SU-DHL-6 (cell line): ENCODE measurements at regions not wholly inside any gene's neighbourhood (a gene's known extent, or its start where the extent isn't known, plus 50 kb on each side); places are given as distances from the start of the nearest gene placed in this dataset.

Experiments
- H2AFZ ChIP-seq: fragments of 200-600 bp; sonication (generic); 2 replicates; pipeline ENCODE4 v1.6.1; 2014; ENCODE audit warnings: low read depth, mild to moderate bottlenecking, moderate library complexity, mixed read lengths, antibody characterized with exemption, low read length; ENCODE audit not compliant: severe bottlenecking
- H3F3A ChIP-seq: fragments of 200-600 bp; shearing (Covaris generic); 2 replicates; pipeline ENCODE4 v1.6.0; 2016; ENCODE audit warnings: antibody characterized with exemption, mild to moderate bottlenecking; ENCODE audit not compliant: insufficient read depth
- H3K27ac ChIP-seq: fragments of 200-600 bp; sonication (generic); 2 replicates; pipeline ENCODE4 v1.5.1; 2016; ENCODE audit warnings: low read depth, mild to moderate bottlenecking, low read length, moderate library complexity, mixed read lengths
- H3K27me3 ChIP-seq: fragments of 200-600 bp; sonication (generic), shearing (Covaris generic); 2 replicates; pipeline ENCODE4 v1.6.0; 2014; ENCODE audit warnings: mild to moderate bottlenecking, low read length
- H3K36me3 ChIP-seq: fragments of 200-600 bp; sonication (generic); 2 replicates; pipeline ENCODE4 v1.6.1; 2014; ENCODE audit warnings: mild to moderate bottlenecking, low read length, mixed read lengths
- H3K4me2 ChIP-seq: fragments of 300-600, 200-600 bp; shearing (Covaris generic), sonication (generic); 2 replicates; pipeline ENCODE4 v1.6.0; 2014; ENCODE audit warnings: low read length, low read depth, mild to moderate bottlenecking; ENCODE audit not compliant: poor library complexity, severe bottlenecking
- H3K4me3 ChIP-seq: fragments of 200-600 bp; sonication (generic); 2 replicates; pipeline ENCODE4 v1.5.1; 2014; ENCODE audit warnings: antibody characterized with exemption, low read length, mild to moderate bottlenecking, mixed read lengths; ENCODE audit not compliant: insufficient read depth, poor library complexity, severe bottlenecking
- H3K79me2 ChIP-seq: fragments of 200-600 bp; sonication (generic); 2 replicates; pipeline ENCODE4 v1.6.1; 2014; ENCODE audit warnings: mild to moderate bottlenecking, low read length, moderate library complexity; ENCODE audit not compliant: insufficient read depth
- H3K9ac ChIP-seq: fragments of 200-600 bp; sonication (generic); 2 replicates; pipeline ENCODE4 v1.7.0; 2014; ENCODE audit warnings: mild to moderate bottlenecking, low read length
- H3K9me2 ChIP-seq: fragments of 200-600 bp; sonication (generic); replicated peaks from 2 replicates; pipeline ENCODE4 v1.6.1; 2014; ENCODE audit warnings: low read length; ENCODE audit not compliant: insufficient read depth
- H3K9me3 ChIP-seq: fragments of 200-600 bp; sonication (generic); 2 replicates; pipeline ENCODE4 v1.6.1; 2014; ENCODE audit warnings: low read length, mixed read lengths; ENCODE audit not compliant: insufficient read depth
- H4K20me1 ChIP-seq: fragments of 200-600 bp; sonication (generic); 2 replicates; pipeline ENCODE4 v1.6.1; 2014; ENCODE audit warnings: low read depth, mild to moderate bottlenecking, antibody characterized with exemption, low read length, moderate library complexity, mixed read lengths
- EZH2phosphoT487 ChIP-seq: fragments of 200-600 bp; sonication (generic), shearing (Covaris generic); conservative IDR thresholded peaks from 2 replicates; pipeline ENCODE4 v1.6.1; 2018; ENCODE audit warnings: mild to moderate bottlenecking, antibody characterized with exemption, low read length, moderate library complexity, mixed read lengths
- TF ChIP-seq, protein P1 (sequence below): fragments of 200-600 bp; sonication (generic); IDR thresholded peaks from one replicate; pipeline ENCODE4 v1.5.1; 2017; ENCODE audit warnings: antibody characterized with exemption, mild to moderate bottlenecking, low read length, moderate library complexity; ENCODE audit not compliant: insufficient read depth, poor library complexity, severe bottlenecking

DNA sequence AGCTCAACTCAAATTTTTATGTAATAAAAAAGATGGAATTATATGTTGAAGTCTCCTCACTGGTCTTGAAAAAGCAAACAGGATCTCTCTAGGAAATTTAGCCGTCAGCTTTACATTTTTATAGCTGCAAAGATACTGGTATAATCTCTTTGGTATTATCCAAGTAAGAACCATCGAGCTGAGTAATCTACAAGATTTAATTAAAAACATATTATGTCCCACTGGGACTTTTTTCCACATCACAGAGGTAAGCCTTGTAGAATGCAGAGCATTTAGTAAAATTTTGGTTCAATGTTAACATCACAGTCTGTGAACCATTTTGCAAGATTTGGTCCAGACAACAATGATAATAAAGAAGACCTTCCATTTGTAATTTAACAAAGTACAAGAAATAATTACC is 162.6 kb upstream of the SLC39A10 start:
- no peak for TF ChIP-seq EZH2phosphoT487
- TF ChIP-seq, protein P1, sequence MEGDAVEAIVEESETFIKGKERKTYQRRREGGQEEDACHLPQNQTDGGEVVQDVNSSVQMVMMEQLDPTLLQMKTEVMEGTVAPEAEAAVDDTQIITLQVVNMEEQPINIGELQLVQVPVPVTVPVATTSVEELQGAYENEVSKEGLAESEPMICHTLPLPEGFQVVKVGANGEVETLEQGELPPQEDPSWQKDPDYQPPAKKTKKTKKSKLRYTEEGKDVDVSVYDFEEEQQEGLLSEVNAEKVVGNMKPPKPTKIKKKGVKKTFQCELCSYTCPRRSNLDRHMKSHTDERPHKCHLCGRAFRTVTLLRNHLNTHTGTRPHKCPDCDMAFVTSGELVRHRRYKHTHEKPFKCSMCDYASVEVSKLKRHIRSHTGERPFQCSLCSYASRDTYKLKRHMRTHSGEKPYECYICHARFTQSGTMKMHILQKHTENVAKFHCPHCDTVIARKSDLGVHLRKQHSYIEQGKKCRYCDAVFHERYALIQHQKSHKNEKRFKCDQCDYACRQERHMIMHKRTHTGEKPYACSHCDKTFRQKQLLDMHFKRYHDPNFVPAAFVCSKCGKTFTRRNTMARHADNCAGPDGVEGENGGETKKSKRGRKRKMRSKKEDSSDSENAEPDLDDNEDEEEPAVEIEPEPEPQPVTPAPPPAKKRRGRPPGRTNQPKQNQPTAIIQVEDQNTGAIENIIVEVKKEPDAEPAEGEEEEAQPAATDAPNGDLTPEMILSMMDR, result no peak
- Histone ChIP-seq H3K4me3 (no peak overlapping the region), H3K9ac (no peak overlapping the region), H3K27ac (no peak overlapping the region), H3K9me3 (no peaks in the 10 kb centered on the region), H3K79me2 (no peaks in the 10 kb centered on the region), H3F3A (no peaks in the 10 kb centered on the region), H3K27me3 (no peaks in the 10 kb centered on the region), H2AFZ (no peak overlapping the region), H3K36me3 (no peaks in the 10 kb centered on the region), H3K4me2 (no peak overlapping the region), H3K9me2 (no peaks in the 10 kb centered on the region), H4K20me1 (no peaks in the 10 kb centered on the region)

DNA sequence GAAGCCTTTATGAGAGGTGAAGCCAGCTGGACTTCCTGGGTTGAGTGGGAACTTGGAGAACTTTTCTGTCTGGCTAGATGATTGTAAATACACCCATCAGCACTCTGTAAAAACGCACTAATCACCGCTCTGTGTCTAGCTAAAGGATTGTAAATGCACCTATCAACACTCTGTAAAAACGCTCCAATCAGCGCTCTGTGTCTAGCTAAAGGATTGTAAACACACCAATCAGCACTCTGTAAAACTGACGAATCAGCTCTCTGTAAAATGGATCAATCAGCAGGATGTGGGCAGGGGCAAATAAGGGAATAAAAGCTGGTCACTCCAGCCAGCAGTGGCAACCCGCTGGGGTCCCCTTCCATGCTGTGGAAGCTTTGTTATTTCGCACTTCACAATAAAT is 163.6 kb upstream of the SLC39A10 start:
- Histone ChIP-seq H3K9me3 (no peaks in the 10 kb centered on the region), H3K79me2 (no peaks in the 10 kb centered on the region), H2AFZ (no peak overlapping the region), H4K20me1 (no peaks in the 10 kb centered on the region), H3K36me3 (no peaks in the 10 kb centered on the region), H3K4me2 (no peak overlapping the region), H3K9ac (no peak overlapping the region), H3K9me2 (no peaks in the 10 kb centered on the region), H3K27ac (no peak overlapping the region), H3K27me3 (no peaks in the 10 kb centered on the region), H3K4me3 (no peak overlapping the region), H3F3A (no peaks in the 10 kb centered on the region)
- no peak for TF ChIP-seq EZH2phosphoT487
- TF ChIP-seq, protein P1, result no peak

GRCh38 chr2:195490319-195490718 is 166.7 kb upstream of the SLC39A10 start:
- Histone ChIP-seq H3K9me3 (no peaks in the 10 kb centered on the region), H3K79me2 (no peaks in the 10 kb centered on the region), H3K4me3 (no peak overlapping the region)

More at GRCh38 chr2:195490319-195490718, 166.7 kb upstream of the SLC39A10 start:
- H3K36me3 ChIP-seq, result no peaks in the 10 kb centered on the region
- no peak for TF ChIP-seq EZH2phosphoT487
- TF ChIP-seq, protein P1, result no peak
- no peak overlapping the region for H2AFZ ChIP-seq
- no peak overlapping the region for H3K4me2 ChIP-seq
- no peaks in the 10 kb centered on the region for H3K27me3 ChIP-seq
- H3F3A ChIP-seq, result no peaks in the 10 kb centered on the region
- H3K27ac ChIP-seq, result no peak overlapping the region
- no peak overlapping the region for H3K9ac ChIP-seq
- no peaks in the 10 kb centered on the region for H3K9me2 ChIP-seq
- no peaks in the 10 kb centered on the region for H4K20me1 ChIP-seq
